ENCODE measurements at regions not wholly inside any gene's neighbourhood (a gene's known extent, or its start where the extent isn't known, plus 50 kb on each side); places are given as distances from the start of the nearest gene placed in this dataset.

DNA sequence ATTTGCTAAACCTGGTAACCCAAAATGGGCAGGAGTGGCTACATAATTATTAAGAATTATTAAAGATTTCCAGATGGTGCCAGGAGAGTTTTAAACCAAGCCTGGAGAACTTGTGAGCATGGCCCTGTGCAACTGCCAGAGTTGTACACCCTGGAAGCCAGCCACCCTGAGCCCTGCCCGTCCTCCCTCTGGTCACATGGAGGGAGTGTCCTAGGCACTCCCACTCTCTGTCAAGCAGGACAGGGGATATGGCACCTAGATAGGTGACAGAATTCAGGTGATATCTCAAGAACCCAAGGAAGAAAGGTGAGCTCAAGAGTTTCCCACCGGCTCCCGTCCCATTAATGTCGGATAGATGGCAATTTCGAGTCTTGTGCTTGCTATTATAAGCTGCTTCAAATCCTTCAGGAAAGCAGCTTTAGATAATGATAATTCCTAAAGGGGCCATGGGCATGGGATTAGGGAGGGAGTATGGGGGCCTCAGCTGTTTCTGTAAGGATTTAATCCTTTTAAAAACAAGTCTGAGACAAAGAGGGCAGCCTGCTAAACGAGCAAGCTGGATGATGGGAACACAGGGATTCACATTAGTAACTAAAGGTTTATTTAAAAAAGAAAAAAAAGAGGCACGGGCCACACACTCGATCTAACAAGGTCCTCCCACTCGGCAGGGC lies 169.1 kb downstream of the BMP7 start:
- TF ChIP-seq, protein P1, sequence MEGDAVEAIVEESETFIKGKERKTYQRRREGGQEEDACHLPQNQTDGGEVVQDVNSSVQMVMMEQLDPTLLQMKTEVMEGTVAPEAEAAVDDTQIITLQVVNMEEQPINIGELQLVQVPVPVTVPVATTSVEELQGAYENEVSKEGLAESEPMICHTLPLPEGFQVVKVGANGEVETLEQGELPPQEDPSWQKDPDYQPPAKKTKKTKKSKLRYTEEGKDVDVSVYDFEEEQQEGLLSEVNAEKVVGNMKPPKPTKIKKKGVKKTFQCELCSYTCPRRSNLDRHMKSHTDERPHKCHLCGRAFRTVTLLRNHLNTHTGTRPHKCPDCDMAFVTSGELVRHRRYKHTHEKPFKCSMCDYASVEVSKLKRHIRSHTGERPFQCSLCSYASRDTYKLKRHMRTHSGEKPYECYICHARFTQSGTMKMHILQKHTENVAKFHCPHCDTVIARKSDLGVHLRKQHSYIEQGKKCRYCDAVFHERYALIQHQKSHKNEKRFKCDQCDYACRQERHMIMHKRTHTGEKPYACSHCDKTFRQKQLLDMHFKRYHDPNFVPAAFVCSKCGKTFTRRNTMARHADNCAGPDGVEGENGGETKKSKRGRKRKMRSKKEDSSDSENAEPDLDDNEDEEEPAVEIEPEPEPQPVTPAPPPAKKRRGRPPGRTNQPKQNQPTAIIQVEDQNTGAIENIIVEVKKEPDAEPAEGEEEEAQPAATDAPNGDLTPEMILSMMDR (IDR thresholded peaks at IDR 0.05) = no peak
- no peak for TF ChIP-seq POLR2A (IDR thresholded peaks at IDR 0.05)
